ENCODE measurements at regions not wholly inside any gene's neighbourhood (a gene's known extent, or its start where the extent isn't known, plus 50 kb on each side); places are given as distances from the start of the nearest gene placed in this dataset.

DNA sequence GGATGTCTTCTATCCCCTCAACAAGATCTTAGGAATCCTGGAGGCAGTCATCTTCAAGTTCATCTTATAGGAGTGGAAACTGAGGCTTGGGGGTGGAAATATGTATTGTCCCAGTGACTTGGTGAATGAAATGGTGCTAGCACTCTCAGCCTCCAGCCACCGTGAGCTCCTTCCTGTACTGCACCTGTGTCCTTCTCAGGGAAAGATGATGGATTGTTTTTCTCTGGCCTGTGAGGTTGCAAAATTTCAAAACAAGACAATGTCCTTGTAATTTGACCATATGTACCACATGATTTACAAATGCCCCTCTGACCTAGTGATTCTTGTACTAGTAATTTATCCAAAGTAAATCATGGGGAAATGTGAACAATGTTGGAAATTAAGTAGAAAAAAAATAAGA lies 71.0 kb upstream of the CHCHD3 start:
- ATAC-seq (no peak), DNase-seq (ENCODE audit: low read depth, low spot score) (no peak), FAIRE-seq (no peak)
- POLR2A ChIA-PET = no interaction called here
- Histone ChIP-seq H3K4me3 (no peak overlapping the region), H3K4me1 (ENCODE audit: control insufficient read depth, insufficient read depth, low read length) (no peaks in the 10 kb centered on the region), H3K9ac (ENCODE audit: control insufficient read depth, insufficient read depth, low read length) (no peak overlapping the region), H3K4me2 (ENCODE audit: control insufficient read depth, insufficient read depth) (no peak overlapping the region), H3K9me3 (replicated peaks; ENCODE audit: control insufficient read depth, insufficient read depth, low read length) (no peaks in the 10 kb centered on the region), H3K27ac (ENCODE audit: control insufficient read depth, insufficient read depth) (no peak overlapping the region), H3K36me3 (ENCODE audit: control insufficient read depth in 2 of 2, insufficient read depth in 2 of 2, low read length in 1 of 2) (no peaks in the 10 kb centered on the region), H3K79me2 (ENCODE audit: control insufficient read depth, insufficient read depth, low read length) (no peaks in the 10 kb centered on the region), H2AFZ (ENCODE audit: control insufficient read depth, low read depth, low read length) (no peak overlapping the region), H3K27me3 (replicated peaks in 1 of 2; ENCODE audit: control insufficient read depth in 2 of 2, insufficient read depth in 2 of 2, low read length in 1 of 2) (no peaks in the 10 kb centered on the region; a peak in 1 of 4 replicates), H4K20me1 (ENCODE audit: control insufficient read depth, insufficient read depth) (no peaks in the 10 kb centered on the region)
- RAD21 ChIA-PET (ENCODE audit: unreplicated experiment) = no interaction called here
- intact Hi-C loops (cut with micrococcal nuclease; ENCODE audit: unreplicated experiment) (no loop called here), in situ Hi-C loops (cut with MboI) (no loop called here)
- WGBS (ENCODE audit: insufficient coverage, insufficient replicate concordance, low lambda C conversion rate, missing lambda C conversion rate) = 87% methylated on average over 1 of the region's 1 CpG
- TF ChIP-seq MEF2B (IDR thresholded peaks at IDR 0.05; ENCODE audit: partially characterized antibody, poor library complexity, severe bottlenecking) (no peak), ZBED1 (IDR thresholded peaks at IDR 0.05; ENCODE audit: borderline replicate concordance) (no peak), BCL11A (IDR thresholded peaks at IDR 0.05; ENCODE audit: low read depth, low read length) (no peak), JUNB (IDR thresholded peaks at IDR 0.05) (no peak), GABPA (IDR thresholded peaks at IDR 0.05; ENCODE audit: low read depth) (no peak), ESRRA (IDR thresholded peaks at IDR 0.05; ENCODE audit: low read length) (no peak), ATF7 (IDR thresholded peaks at IDR 0.05; ENCODE audit: low read depth) (no peak), JUND (IDR thresholded peaks at IDR 0.05; ENCODE audit: low read depth, low read length) (no peak), MTA3 (IDR thresholded peaks at IDR 0.05; ENCODE audit: borderline replicate concordance, low read length) (no peak), SMAD5 (IDR thresholded peaks at IDR 0.05; ENCODE audit: low read depth) (no peak), ZNF24 (IDR thresholded peaks at IDR 0.05) (no peak)
- TF ChIP-seq, protein P1, sequence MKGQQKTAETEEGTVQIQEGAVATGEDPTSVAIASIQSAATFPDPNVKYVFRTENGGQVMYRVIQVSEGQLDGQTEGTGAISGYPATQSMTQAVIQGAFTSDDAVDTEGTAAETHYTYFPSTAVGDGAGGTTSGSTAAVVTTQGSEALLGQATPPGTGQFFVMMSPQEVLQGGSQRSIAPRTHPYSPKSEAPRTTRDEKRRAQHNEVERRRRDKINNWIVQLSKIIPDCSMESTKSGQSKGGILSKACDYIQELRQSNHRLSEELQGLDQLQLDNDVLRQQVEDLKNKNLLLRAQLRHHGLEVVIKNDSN (IDR thresholded peaks at IDR 0.05; ENCODE audit: borderline replicate concordance, extremely low read length, insufficient read depth, low read depth, low read length) = no peak
- CTCF ChIA-PET = no interaction called here
- SMC1A ChIA-PET (ENCODE audit: uncharacterized antibody, unreplicated experiment) = no interaction called here
- no TSS peak for BruUV-seq (replicated peaks)

All from GM12878 (cell line).